ENCODE measurements at regions not wholly inside any gene's neighbourhood (a gene's known extent, or its start where the extent isn't known, plus 50 kb on each side); places are given as distances from the start of the nearest gene placed in this dataset.

GRCh38 chr14:53542732-53543131 lies 389.6 kb upstream of the DDHD1 start:
- no peak for TF ChIP-seq CTCF (conservative IDR thresholded peaks at IDR 0.05 in 1 of 2, IDR thresholded peaks at IDR 0.05 in 1 of 2; ENCODE audit: low read depth in 1 of 2, low read length in 2 of 2)
- no peak for TF ChIP-seq EZH2 (IDR thresholded peaks at IDR 0.05; ENCODE audit: low read length, missing control alignments)

All from fibroblast of lung (primary cell).